HG02678 (cell line): ENCODE measurements at regions not wholly inside any gene's neighbourhood (a gene's known extent, or its start where the extent isn't known, plus 50 kb on each side); places are given as distances from the start of the nearest gene placed in this dataset.
"Not testable (repeated sequence)": the region's sequence is repeated elsewhere in the genome, so short reads cannot be mapped to it uniquely, and the experiment has no call there.

Source experiments
- ATAC-seq: cut with Tn5 transposase; IDR thresholded peaks from one replicate; pipeline ENCODE4 v1.9.1; 2021; ENCODE audit warnings: mild to moderate bottlenecking, moderate library complexity; ENCODE audit not compliant: unreplicated experiment

DNA sequence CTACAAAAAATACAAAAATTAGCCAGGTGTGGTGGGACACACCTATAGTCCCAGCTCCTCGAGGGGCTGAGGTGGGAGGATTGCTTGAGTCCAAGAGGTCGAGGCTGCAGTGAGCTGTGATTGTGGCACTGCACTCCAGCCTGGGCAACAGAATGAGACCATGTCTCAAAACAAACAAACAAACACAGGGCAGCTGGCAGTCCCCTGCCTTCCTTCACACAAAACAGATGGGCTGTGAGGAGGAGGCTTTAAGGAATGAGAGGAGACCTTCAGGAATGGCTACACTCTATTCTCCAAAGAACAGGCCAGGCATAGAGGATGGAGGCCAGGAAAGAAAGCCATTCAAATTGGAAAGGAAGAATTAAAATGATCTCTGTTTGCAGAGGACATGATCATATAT is 65.6 kb upstream of the MAML3 start:
- no peak for ATAC-seq

DNA sequence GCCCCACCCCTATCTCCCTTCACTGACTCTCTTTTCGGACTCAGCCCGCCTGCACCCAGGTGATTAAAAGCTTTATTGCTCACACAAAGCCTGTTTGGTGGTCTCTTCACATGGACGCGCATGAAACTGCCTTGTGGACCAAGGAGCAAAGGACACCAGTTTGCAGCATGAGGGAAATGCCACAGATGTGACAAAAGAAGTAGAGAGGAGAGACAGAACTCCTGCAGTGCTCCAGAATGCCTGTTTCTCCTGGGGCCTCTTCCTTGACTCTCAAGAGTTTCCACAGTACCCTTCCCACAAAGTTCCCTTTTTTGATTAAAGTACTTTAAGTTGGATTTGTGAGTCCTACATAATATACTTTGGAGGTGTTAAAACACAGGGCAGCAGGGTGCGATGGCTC is 65.1 kb upstream of the MAML3 start:
- ATAC-seq = not testable (repeated sequence)

DNA sequence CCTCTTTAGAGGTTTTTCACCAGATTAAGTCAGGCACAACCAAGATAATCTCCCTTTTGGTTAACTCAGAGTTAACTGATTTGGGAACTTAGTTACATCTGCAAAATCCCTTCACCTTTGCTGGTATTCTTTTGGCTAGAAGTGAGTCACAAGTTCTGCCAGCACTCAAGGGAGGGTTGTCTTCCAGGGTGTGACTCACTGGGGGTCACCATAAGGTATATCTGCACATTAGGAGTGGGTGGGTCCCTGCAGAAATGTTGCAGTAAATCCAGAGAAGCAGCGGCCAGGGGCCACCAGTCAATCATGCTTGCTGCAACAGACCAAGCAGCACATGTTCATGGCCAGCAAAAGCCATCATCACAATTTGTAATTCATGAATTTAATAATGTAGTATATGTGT is 59.8 kb upstream of the MAML3 start:
- no peak for ATAC-seq

DNA sequence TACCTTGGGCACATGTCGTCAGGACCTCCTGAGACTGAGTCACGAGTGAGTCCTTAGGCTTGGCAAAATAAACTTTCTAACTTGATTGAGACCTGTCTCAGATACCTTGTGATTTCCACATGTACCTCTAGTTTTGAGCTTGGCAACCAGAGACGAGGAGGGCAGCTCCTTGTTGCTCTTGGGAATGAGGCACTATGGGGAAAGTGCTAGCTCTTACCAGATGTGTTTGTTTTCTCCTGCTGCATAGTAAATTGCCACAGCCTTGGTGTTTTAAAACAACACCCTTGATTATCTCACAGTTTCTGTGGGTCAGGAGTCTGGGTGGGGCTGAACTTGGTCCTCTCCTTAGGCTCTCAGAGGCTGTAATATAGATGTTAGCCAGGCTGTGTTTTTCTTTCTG is 59.1 kb upstream of the MAML3 start:
- ATAC-seq = no peak

DNA sequence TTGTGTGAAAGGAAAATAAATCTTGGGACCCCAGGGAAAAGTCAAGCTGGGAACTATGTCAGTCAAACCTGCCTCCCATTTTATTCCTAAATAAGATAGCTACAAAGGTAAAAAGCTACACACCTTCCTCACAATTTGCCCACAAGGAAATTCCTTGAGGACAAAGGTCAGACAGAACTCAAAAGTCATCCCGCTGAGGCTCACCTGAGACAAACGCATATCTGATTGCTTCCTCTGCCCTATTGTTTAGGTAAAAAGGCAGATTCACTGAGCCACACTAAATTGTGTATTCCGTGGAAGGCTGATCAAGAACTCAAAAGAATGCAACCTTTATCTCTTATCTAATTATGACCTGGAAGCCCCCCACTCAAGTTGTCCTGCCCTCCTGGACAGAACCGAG is 58.7 kb upstream of the MAML3 start:
- ATAC-seq = no peak

DNA sequence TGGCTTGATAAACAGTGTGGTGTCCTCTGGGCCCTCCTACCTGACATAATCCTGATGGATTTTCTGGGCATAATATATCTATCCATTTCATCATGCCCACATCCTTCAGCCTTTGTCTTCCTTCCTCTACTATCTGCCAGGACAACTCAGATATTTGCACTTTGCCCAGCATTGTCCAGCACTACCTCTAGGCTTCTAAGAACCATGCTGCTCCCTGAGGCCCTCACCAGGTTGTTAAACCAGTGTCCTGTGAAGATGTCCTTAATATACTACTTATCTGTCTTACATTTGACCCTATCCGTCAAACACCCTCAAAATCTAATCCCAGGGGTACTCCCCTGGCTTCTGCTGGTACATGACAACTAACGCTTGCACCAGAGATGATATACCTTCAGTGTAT is 58.2 kb upstream of the MAML3 start:
- no peak for ATAC-seq

DNA sequence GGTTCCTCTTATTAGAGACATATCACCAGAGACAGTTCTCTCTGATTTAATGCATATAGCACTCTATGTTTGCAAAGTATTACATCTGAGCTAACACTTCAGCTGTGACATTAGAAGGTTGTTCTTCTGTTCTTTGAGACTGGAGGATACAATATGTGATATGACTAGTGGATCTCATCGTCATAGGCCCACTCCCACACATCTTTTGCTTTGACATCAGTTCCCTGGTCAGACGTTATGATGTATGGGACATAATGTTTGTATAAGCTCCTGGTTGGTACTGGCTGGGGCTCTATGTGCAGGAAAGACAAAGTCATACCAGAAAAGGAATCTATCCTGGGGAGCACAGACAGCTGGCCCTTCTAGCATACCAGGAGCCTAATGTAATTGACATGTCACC is 57.7 kb upstream of the MAML3 start:
- no peak for ATAC-seq

DNA sequence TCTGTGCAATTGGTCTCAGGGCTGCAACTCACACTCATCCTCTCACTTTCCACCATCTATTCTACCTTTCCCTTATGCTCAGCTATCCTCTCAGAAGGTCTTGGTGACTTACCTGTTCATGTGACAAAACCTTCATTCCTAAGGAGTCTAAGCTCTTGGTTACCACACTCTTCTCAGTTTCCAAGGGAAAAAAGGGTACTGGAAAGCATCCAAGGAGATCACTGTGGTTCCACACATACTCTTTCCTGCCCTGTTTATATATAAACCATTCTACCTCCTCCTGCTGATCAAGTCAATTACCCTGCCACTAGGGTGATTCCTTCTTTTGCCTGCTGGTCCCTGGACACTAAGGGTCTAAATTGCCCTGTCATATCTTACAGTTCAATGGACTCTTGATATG is 57.2 kb upstream of the MAML3 start:
- no peak for ATAC-seq

DNA sequence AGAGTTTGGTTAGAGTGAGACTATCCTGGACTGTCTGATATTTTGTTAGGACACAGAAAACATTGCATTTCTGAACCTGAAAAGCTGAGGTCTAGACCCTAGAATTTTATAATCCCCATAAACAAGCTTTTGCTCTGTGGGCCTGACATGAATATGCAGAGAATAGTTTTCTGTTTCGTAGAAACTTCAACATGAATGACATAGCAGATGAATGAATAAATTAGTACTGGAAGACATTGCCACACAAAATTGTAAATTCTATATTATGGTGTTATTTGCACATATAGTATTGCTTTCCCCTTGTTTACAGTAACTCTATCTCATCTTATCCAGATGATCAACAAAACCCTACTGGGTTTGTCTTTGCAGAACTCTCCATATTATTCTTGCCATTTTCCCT is 54.9 kb upstream of the MAML3 start:
- no peak for ATAC-seq
